ENCODE measurements at regions not wholly inside any gene's neighbourhood (a gene's known extent, or its start where the extent isn't known, plus 50 kb on each side); places are given as distances from the start of the nearest gene placed in this dataset.

GRCh38 chr4:12319765-12320164 is 891.1 kb upstream of the HS3ST1 start:
- H3K27ac ChIP-seq (ENCODE audit: control insufficient read depth, insufficient read depth, low read length): no peak overlapping the region
- no peak overlapping the region for H3K4me2 ChIP-seq (ENCODE audit: control insufficient read depth, extremely low read depth, insufficient read depth, low read depth, low read length)
- FAIRE-seq: no peak
- no peak for DNase-seq (ENCODE audit: low read depth, low spot score)
- TF ChIP-seq EZH2 (IDR thresholded peaks at IDR 0.05; ENCODE audit: low read length) (no peak), CTCF (optimal IDR thresholded peaks at IDR 0.05 in 1 of 3, IDR thresholded peaks at IDR 0.05 in 1 of 3, conservative IDR thresholded peaks at IDR 0.05 in 1 of 3; ENCODE audit: extremely low read depth in 1 of 3, insufficient read depth in 2 of 3, low read length in 3 of 3) (no peak)
- no peak overlapping the region for H3K9ac ChIP-seq (ENCODE audit: control insufficient read depth, extremely low read depth, insufficient read depth, low read length)
- no peaks in the 10 kb centered on the region for H3K79me2 ChIP-seq (ENCODE audit: control insufficient read depth, insufficient read depth, low read length)
- no peak overlapping the region for H3K4me3 ChIP-seq (ENCODE audit: control insufficient read depth in 2 of 3, extremely low read depth in 1 of 3, insufficient read depth in 2 of 3, low read depth in 1 of 3, low read length in 3 of 3)
- H3K9me1 ChIP-seq (ENCODE audit: control insufficient read depth, extremely low read depth, insufficient read depth, low read length): no peaks in the 10 kb centered on the region
- H4K20me1 ChIP-seq (ENCODE audit: control insufficient read depth, extremely low read depth, insufficient read depth, low read length): no peaks in the 10 kb centered on the region
- H2AFZ ChIP-seq (ENCODE audit: control insufficient read depth, low read length): no peak overlapping the region
- H3K9me3 ChIP-seq (ENCODE audit: control insufficient read depth, low read depth, low read length): no peaks in the 10 kb centered on the region
- dilution Hi-C loops (cut with MboI; ENCODE audit: extremely low pct_ligation_motif_present, low sequenced_read_pairs): no loop called here
- H3K4me1 ChIP-seq (ENCODE audit: control insufficient read depth, extremely low read depth, insufficient read depth, low read length): no peaks in the 10 kb centered on the region
- H3K36me3 ChIP-seq (ENCODE audit: control insufficient read depth in 2 of 2, extremely low read depth in 1 of 2, insufficient read depth in 2 of 2, low read length in 2 of 2): no peaks in the 10 kb centered on the region
- no peaks in the 10 kb centered on the region for H3K27me3 ChIP-seq (ENCODE audit: control insufficient read depth, extremely low read depth, insufficient read depth, low read length)

GRCh38 chr4:12304905-12305304 is 876.2 kb upstream of the HS3ST1 start:
- Histone ChIP-seq H2AFZ (ENCODE audit: control insufficient read depth, low read length) (no peak overlapping the region), H3K79me2 (ENCODE audit: control insufficient read depth, insufficient read depth, low read length) (no peaks in the 10 kb centered on the region), H3K4me3 (ENCODE audit: control insufficient read depth in 2 of 3, extremely low read depth in 1 of 3, insufficient read depth in 2 of 3, low read depth in 1 of 3, low read length in 3 of 3) (no peak overlapping the region), H3K4me1 (ENCODE audit: control insufficient read depth, extremely low read depth, insufficient read depth, low read length) (no peaks in the 10 kb centered on the region), H3K9me1 (ENCODE audit: control insufficient read depth, extremely low read depth, insufficient read depth, low read length) (no peaks in the 10 kb centered on the region), H3K27me3 (ENCODE audit: control insufficient read depth, extremely low read depth, insufficient read depth, low read length) (no peaks in the 10 kb centered on the region), H3K9ac (ENCODE audit: control insufficient read depth, extremely low read depth, insufficient read depth, low read length) (no peak overlapping the region), H3K27ac (ENCODE audit: control insufficient read depth, insufficient read depth, low read length) (no peak overlapping the region), H4K20me1 (ENCODE audit: control insufficient read depth, extremely low read depth, insufficient read depth, low read length) (no peaks in the 10 kb centered on the region), H3K36me3 (ENCODE audit: control insufficient read depth in 2 of 2, extremely low read depth in 1 of 2, insufficient read depth in 2 of 2, low read length in 2 of 2) (no peaks in the 10 kb centered on the region), H3K9me3 (ENCODE audit: control insufficient read depth, low read depth, low read length) (no peaks in the 10 kb centered on the region), H3K4me2 (ENCODE audit: control insufficient read depth, extremely low read depth, insufficient read depth, low read depth, low read length) (no peak overlapping the region)
- no peak for FAIRE-seq
- TF ChIP-seq EZH2 (IDR thresholded peaks at IDR 0.05; ENCODE audit: low read length) (no peak), CTCF (optimal IDR thresholded peaks at IDR 0.05 in 1 of 3, IDR thresholded peaks at IDR 0.05 in 1 of 3, conservative IDR thresholded peaks at IDR 0.05 in 1 of 3; ENCODE audit: extremely low read depth in 1 of 3, insufficient read depth in 2 of 3, low read length in 3 of 3) (no peak)
- DNase-seq (ENCODE audit: low read depth, low spot score): no peak
- dilution Hi-C loops (cut with MboI; ENCODE audit: extremely low pct_ligation_motif_present, low sequenced_read_pairs): no loop called here

Measured in keratinocyte (primary cell).